RWPE1 (cell line): ENCODE measurements at regions not wholly inside any gene's neighbourhood (a gene's known extent, or its start where the extent isn't known, plus 50 kb on each side); places are given as distances from the start of the nearest gene placed in this dataset.

Experiments used
- CTCF ChIA-PET: fragments of 350-600 bp; sonication (Branson Sonifier 250); formaldehyde crosslinking; extraction: SDS; loops from one replicate; lab custom pipeline; 2021; lab: Yijun Ruan, JAX
- POLR2A ChIA-PET: fragments of 400-600 bp; formaldehyde crosslinking; extraction: SDS; loops from one replicate; lab custom pipeline; 2020; ENCODE audit warnings: antibody characterized with exemption; ENCODE audit not compliant: low non-redundant PET; lab: Yijun Ruan, JAX
- DNase-seq: peaks from one replicate; pipeline ENCODE4 v3.0.0; 2012; ENCODE audit warnings: low spot score
- H3K27ac ChIP-seq: fragments of 450-650 bp; 2 replicates; pipeline ENCODE4 v1.5.1; 2017
- TF ChIP-seq, protein P1 (sequence below): fragments of 450-650 bp; conservative IDR thresholded peaks from 2 replicates; pipeline ENCODE4 v1.5.1; 2017; ENCODE audit warnings: low read depth, mild to moderate bottlenecking

GRCh38 chr4:42313872-42314271 is 83.4 kb upstream of the SHISA3 start:
- no peak overlapping the region for H3K27ac ChIP-seq
- no peak for DNase-seq
- POLR2A ChIA-PET = no interaction called here
- TF ChIP-seq, protein P1, sequence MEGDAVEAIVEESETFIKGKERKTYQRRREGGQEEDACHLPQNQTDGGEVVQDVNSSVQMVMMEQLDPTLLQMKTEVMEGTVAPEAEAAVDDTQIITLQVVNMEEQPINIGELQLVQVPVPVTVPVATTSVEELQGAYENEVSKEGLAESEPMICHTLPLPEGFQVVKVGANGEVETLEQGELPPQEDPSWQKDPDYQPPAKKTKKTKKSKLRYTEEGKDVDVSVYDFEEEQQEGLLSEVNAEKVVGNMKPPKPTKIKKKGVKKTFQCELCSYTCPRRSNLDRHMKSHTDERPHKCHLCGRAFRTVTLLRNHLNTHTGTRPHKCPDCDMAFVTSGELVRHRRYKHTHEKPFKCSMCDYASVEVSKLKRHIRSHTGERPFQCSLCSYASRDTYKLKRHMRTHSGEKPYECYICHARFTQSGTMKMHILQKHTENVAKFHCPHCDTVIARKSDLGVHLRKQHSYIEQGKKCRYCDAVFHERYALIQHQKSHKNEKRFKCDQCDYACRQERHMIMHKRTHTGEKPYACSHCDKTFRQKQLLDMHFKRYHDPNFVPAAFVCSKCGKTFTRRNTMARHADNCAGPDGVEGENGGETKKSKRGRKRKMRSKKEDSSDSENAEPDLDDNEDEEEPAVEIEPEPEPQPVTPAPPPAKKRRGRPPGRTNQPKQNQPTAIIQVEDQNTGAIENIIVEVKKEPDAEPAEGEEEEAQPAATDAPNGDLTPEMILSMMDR = no peak
- CTCF ChIA-PET = no interaction called here

DNA sequence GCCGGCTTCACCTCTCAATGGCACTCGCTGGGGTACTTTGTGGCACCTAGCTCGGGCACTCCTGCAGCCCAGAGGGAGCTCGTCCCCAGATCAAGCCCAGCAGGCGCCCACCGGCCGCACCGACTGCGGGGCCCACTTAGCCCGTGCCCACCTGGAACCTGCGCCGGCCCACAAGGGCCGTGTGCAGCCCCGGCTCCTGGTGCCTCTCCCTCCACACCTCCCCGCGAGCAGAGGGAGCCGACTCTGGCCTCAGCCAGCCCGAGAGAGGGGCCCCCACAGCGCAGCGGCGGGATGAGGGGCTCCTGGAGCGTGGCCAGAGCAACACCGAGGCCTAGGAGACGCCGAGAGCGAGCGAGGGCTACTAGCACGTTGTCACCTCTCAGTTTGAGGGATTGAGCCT is 82.1 kb upstream of the SHISA3 start:
- no peak for DNase-seq
- POLR2A ChIA-PET = no interaction called here
- no peak overlapping the region for H3K27ac ChIP-seq
- TF ChIP-seq, protein P1 = no peak
- CTCF ChIA-PET = interaction anchor here (1.0 kb wide), 1 partner anchor 56 kb away, joined by 3 read pairs; no protein-coding TSS in a partner anchor

GRCh38 chr4:42320822-42321388 is 76.4 kb upstream of the SHISA3 start:
- POLR2A ChIA-PET = no interaction called here

DNA sequence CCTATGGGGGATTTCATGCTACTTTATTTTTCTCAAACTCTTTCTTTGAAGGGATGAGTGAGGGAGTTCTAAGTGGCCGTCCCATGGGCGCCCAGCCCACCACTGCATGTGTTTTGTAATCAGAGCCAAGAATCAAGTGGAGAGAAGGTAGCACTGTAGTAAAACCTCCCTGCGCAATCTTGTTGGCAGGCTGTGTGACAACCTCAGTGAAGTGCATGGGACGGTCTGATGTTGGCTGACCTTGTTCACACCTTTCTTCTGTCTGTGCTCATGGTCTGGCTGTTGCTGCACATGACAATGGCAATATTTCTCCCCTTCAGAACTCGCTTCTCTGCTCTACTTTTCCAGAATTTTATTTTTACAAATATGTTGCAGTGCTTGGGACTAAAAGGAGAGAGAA is 71.2 kb upstream of the SHISA3 start:
- TF ChIP-seq, protein P1 = no peak
- POLR2A ChIA-PET = interaction anchor here (0.6 kb wide), 1 partner anchor 336 kb away, joined by 3 read pairs; the partner anchor contains the start of gene SLC30A9

More at GRCh38 chr4:42320822-42321388, 76.4 kb upstream of the SHISA3 start:
- DNase-seq = no peak
- TF ChIP-seq, protein P1 = no peak
- CTCF ChIA-PET = no interaction called here
- no peak overlapping the region for H3K27ac ChIP-seq

GRCh38 chr4:42326524-42326923 is 70.8 kb upstream of the SHISA3 start:
- ChIA-PET POLR2A (interaction anchor here (0.6 kb wide), 1 partner anchor 336 kb away, joined by 3 read pairs; the partner anchor contains the start of gene SLC30A9), CTCF (no interaction called here)
- TF ChIP-seq, protein P1 = no peak
- H3K27ac ChIP-seq = no peak overlapping the region
- DNase-seq = no peak

More for the DNA sequence above, 71.2 kb upstream of the SHISA3 start:
- DNase-seq = no peak
- H3K27ac ChIP-seq = no peak overlapping the region
- CTCF ChIA-PET = no interaction called here

- POLR2A ChIA-PET = no interaction called here
- CTCF ChIA-PET = no interaction called here
- TF ChIP-seq, protein P1 = no peak
- DNase-seq = no peak
- H3K27ac ChIP-seq = no peak overlapping the region
Observed at GRCh38 chr4:42327323-42327722, 70.0 kb upstream of the SHISA3 start.
